Hippocampal formation (tissue), 2 donors: ENCODE measurements at regions not wholly inside any gene's neighbourhood (a gene's known extent, or its start where the extent isn't known, plus 50 kb on each side); places are given as distances from the start of the nearest gene placed in this dataset.
"Not testable (repeated sequence)": the region's sequence is repeated elsewhere in the genome, so short reads cannot be mapped to it uniquely, and the experiment has no call there.

Experiments
- DNase-seq, 2 donors: peaks; one replicate each; lab custom pipeline; 2025; lab: John Stamatoyannopoulos, UW

DNA sequence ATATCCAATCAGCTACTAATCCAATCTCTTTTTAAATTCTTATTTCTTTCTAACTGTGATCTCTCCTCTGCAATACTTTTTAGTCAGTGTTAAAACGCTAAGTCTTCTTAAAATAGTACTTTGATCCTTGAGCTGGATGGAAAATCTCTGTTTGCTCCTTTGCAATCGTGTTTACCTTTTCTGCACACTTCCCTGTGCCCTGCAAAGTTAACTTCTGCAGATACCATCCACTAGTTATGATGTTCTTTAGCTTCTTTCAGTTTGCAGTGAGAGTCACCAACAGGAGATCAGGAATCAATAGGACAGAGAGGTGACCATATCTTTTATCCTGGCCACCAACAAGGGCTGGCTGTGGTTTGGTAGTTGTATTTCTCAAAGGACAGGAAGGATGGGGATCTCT lies 391.5 kb downstream of the GASK1B start:
- DNase-seq = no peak

- DNase-seq = no peak
Measured at GRCh38 chr4:157779081-157779480, 393.7 kb downstream of the GASK1B start.

DNA sequence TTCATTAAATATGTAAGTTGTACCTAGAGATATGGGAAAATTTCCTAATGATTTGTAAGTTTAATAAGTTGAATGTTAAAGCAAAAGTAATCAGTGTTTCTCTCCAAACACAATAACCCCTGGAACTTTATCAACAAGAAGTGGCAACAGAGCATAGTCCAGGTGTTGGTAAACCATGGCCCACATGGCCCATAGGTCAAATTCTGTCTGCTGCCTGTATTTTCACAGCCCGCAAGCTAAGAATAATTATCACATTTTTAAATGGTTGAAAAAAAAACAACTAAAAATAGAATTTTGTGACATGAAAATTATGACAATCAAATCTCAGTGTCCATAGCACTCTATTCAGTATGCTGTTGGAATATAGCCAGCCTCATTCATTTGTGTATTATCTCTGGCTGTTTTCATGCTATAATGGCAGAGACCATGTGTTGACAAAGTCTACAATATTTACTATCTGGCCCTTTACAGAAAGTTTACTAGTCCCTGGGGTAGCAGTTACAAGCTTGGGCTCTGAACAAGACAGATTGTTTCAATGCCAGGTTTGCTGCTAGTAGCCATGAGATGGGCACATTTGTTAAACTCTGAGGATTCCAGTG lies 395.8 kb downstream of the GASK1B start:
- DNase-seq = no peak

- DNase-seq = no peak
Measured at GRCh38 chr4:157775971-157776370, 396.9 kb downstream of the GASK1B start.

DNA sequence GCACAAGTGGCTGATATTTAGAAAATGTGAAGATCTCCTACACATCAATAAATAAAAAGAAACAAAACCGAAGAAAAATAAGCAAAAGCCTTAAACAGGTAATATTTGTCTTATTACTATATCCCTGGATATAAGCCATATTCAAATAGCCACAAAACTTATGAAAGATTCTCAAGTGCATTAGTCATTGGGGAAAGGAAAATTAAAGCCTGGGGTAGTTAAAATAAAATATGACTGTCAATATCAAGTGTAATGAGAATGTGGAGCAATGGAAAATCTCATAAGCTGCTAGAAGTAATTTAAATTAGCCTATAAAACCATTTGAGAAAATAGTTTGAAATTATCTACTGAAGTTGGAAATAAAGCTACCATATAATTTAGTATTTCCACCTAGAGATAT lies 399.9 kb downstream of the GASK1B start:
- no peak for DNase-seq

DNA sequence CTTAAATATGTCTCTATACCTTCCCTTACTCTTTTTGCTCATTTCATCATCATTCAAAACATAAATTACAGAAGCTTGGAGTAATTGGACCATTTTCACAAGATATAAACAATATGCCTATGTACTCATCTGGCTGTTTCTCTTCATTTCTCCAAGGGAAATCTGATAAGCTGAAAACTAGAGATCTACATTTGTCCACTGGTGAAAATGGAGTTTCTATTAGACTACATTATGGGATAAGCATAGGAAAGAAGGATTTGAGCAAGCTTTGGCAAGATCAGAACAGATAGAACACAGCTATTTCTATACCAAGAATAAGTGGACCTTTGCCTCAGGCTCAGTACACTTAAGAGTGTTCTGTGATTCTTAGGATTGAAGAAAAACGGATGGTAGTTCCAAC lies 404.4 kb downstream of the GASK1B start:
- DNase-seq = no peak

DNA sequence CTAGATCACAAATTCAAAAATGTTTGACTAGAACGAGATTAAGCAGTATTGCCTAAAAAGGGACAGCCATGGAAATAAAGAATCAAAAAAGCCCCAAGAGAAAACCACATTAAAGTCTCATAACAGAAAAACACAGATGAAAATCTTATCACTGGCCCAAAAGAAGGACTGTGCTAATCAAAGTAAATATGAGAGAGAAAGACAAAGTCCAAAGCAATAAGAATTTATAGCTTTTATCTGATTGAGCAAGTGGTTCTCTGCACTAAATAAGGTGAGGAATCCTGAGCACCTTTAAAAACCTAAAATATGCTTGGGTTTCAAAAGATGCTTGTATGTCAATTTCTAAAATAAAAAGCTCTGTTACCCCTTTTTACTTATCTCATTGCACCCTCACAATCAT lies 409.3 kb downstream of the GASK1B start:
- DNase-seq = no peak

- no peak for DNase-seq
Measured at GRCh38 chr4:157754410-157754809, 418.4 kb downstream of the GASK1B start.

- no peak for DNase-seq
Measured at GRCh38 chr4:157751631-157752030, 421.2 kb downstream of the GASK1B start.

DNA sequence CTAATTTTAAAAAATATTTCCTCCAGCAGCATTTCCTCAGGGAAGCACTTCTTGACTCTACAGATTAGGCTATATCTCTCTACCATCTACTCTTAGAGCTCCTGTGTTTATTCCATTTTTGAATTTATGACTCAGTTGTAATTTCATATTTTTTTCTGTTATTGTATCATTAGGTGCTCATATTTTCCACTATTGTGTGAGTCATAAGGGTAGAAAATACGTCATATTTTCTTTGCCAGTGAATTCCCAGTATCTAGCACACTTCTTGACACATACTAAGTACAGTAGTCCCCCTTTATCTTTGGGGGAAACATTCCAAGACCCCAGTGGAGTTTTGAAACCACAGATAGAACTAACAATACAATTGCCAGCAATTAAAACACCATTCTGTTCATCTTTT lies 431.2 kb downstream of the GASK1B start:
- DNase-seq = no peak

- no peak for DNase-seq
Measured at GRCh38 chr4:157739242-157739641, 433.6 kb downstream of the GASK1B start.

- no peak for DNase-seq
Measured at GRCh38 chr4:157728215-157728614, 444.6 kb downstream of the GASK1B start.

DNA sequence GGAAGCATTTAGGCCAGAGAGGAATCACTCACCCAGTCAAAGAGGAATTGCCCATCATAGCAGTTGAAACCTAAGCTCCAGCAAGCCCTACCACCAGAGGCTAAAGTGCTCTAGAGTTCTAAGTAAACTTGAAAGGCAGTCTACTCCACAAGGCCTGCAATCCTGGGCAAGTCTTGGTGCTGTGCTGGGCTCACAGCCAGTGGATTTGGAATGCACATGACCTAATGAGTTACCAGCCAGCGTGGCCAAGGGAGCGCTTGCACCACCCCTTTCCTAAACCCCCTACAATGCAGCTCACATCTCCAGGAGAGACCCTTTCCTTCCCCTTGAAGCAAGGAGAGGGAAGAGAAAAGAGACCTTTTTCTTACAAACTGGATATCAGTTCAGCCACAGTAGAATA lies 445.7 kb downstream of the GASK1B start:
- no peak for DNase-seq

DNA sequence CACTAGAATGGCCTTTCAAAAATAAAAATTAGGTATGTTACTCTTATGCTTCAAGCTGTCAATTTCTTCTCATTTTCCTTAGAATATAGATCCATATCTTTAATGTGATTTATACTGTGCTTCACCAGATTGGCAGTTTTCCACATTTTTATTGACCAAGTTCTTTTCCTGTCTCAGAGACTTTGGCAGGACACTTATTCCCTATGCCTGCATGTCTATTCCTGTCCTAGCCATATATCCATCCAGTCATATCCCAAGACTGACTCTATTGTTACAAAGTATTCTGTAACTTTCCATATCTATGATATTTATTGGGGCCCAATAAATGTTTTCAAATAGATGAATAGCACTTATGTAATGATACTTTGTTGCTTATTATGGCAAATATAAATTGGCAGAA lies 450.7 kb downstream of the GASK1B start:
- DNase-seq = no peak

- DNase-seq = no peak
Measured at GRCh38 chr4:157713342-157713741, 459.5 kb downstream of the GASK1B start.

- DNase-seq = no peak
Measured at GRCh38 chr4:157706155-157706554, 466.7 kb downstream of the GASK1B start.

GRCh38 chr4:157702831-157703230 lies 470.0 kb downstream of the GASK1B start:
- no peak for DNase-seq

- DNase-seq = no peak
Measured at GRCh38 chr4:157701695-157701994, 471.2 kb downstream of the GASK1B start.

- DNase-seq = no peak
Measured at GRCh38 chr4:157700898-157701694, 471.7 kb downstream of the GASK1B start.

DNA sequence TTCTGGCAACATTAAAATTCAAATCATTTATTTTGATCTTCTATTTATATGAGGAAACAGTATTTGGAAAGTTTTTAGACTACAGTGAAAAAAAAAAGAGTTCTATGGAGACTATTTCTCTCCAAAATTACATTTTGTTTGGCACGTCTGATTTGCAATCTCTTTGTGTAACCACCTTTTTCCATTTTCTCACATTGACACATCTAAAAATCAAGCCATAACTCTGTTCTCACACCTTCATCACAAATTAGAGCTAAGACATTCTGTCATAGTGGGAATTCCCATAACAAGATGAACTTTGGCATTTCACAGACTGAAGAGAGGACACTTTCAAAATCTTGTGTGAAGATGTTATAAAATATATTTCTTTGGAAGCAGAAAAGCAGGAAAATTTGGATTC lies 468.9 kb downstream of the GRIA2 start:
- no peak for DNase-seq

- DNase-seq = no peak
Measured at GRCh38 chr4:157687971-157688370, 467.4 kb downstream of the GRIA2 start.

DNA sequence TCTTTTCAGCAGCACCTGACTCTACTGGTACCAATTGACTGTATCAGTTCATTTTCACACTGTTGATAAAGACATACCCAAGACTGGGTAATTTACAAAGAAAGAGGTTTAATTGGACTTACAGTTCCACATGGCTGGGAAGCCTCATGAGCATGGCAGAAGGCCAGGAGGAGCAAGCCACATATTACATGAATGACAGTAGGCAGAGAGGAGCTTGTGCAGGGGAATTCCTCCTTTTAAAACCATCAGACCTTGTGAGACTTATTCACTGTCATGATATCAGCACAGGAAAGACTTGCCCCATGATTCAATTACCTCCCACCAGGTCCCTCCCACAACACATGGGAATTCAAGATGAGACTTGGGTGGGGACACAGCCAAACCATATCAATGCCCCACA lies 458.8 kb downstream of the GRIA2 start:
- DNase-seq = not testable (repeated sequence)

GRCh38 chr4:157678478-157678877 lies 457.9 kb downstream of the GRIA2 start:
- no peak for DNase-seq

GRCh38 chr4:157674699-157675098 lies 454.2 kb downstream of the GRIA2 start:
- DNase-seq = peak; percentile 13 to 65
